ENCODE measurements at regions not wholly inside any gene's neighbourhood (a gene's known extent, or its start where the extent isn't known, plus 50 kb on each side); places are given as distances from the start of the nearest gene placed in this dataset.

DNA sequence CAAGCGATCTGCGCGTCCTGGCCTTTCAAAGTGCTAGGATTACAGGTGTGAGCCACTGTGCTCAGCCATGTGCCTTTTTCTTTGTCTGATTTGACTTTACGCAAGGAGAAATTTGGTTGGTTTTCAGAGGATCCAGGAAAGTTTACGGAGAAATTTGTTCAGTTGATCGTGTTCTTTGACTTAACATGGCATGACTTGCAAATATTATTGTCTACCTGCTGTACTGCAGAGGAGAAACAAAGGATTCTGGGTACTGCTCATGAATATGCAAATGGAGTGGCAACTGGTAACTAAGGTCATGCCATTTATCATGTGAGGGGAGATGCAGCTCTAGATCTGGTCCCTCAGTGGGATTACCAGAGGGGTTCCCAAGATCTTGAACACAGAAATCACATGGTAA lies 68.8 kb upstream of the CHD6 start:
- TF ChIP-seq TCF12 (IDR thresholded peaks at IDR 0.05; ENCODE audit: low read depth): no peak
- no peak for TF ChIP-seq FOXM1 (IDR thresholded peaks at IDR 0.05; ENCODE audit: borderline replicate concordance, low read depth)
- TF ChIP-seq, protein P1, sequence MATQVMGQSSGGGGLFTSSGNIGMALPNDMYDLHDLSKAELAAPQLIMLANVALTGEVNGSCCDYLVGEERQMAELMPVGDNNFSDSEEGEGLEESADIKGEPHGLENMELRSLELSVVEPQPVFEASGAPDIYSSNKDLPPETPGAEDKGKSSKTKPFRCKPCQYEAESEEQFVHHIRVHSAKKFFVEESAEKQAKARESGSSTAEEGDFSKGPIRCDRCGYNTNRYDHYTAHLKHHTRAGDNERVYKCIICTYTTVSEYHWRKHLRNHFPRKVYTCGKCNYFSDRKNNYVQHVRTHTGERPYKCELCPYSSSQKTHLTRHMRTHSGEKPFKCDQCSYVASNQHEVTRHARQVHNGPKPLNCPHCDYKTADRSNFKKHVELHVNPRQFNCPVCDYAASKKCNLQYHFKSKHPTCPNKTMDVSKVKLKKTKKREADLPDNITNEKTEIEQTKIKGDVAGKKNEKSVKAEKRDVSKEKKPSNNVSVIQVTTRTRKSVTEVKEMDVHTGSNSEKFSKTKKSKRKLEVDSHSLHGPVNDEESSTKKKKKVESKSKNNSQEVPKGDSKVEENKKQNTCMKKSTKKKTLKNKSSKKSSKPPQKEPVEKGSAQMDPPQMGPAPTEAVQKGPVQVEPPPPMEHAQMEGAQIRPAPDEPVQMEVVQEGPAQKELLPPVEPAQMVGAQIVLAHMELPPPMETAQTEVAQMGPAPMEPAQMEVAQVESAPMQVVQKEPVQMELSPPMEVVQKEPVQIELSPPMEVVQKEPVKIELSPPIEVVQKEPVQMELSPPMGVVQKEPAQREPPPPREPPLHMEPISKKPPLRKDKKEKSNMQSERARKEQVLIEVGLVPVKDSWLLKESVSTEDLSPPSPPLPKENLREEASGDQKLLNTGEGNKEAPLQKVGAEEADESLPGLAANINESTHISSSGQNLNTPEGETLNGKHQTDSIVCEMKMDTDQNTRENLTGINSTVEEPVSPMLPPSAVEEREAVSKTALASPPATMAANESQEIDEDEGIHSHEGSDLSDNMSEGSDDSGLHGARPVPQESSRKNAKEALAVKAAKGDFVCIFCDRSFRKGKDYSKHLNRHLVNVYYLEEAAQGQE (IDR thresholded peaks at IDR 0.05; ENCODE audit: low read depth): no peak
- TF ChIP-seq, protein P2, sequence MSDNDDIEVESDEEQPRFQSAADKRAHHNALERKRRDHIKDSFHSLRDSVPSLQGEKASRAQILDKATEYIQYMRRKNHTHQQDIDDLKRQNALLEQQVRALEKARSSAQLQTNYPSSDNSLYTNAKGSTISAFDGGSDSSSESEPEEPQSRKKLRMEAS (IDR thresholded peaks at IDR 0.05): no peak
- no peak for TF ChIP-seq TAF1 (IDR thresholded peaks at IDR 0.05; ENCODE audit: low read depth)
- TF ChIP-seq, protein P3, sequence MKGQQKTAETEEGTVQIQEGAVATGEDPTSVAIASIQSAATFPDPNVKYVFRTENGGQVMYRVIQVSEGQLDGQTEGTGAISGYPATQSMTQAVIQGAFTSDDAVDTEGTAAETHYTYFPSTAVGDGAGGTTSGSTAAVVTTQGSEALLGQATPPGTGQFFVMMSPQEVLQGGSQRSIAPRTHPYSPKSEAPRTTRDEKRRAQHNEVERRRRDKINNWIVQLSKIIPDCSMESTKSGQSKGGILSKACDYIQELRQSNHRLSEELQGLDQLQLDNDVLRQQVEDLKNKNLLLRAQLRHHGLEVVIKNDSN (IDR thresholded peaks at IDR 0.05): no peak
- no peak for TF ChIP-seq EGR1 (IDR thresholded peaks at IDR 0.05)
- TF ChIP-seq RAD21 (IDR thresholded peaks at IDR 0.05; ENCODE audit: low read depth): no peak
- TF ChIP-seq TEAD4 (IDR thresholded peaks at IDR 0.05): no peak
- TF ChIP-seq YY1 (IDR thresholded peaks at IDR 0.05; ENCODE audit: low read depth): no peak
- TF ChIP-seq CREB1 (IDR thresholded peaks at IDR 0.05; ENCODE audit: low read depth): no peak

DNA sequence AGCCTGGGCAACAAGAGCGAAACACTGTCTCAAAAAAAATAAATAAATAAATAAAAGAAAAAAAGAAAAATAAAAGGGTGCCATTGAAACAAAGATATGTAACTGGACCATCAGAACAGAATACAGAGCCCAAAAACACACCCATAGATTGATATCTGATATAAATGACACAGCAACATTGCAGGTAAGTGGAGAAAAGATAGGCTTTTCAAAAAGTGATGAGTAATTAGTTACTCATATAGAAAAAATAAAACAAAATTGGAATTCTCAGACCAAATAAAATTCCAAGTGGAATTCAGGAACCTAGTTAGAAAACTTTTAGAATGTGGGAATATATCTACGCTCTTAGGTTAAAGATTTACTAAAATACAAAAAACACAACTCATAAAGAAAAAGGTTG lies 60.6 kb upstream of the CHD6 start:
- TF ChIP-seq EGR1 (IDR thresholded peaks at IDR 0.05): no peak
- no peak for TF ChIP-seq FOXM1 (IDR thresholded peaks at IDR 0.05; ENCODE audit: borderline replicate concordance, low read depth)
- no peak for TF ChIP-seq RAD21 (IDR thresholded peaks at IDR 0.05; ENCODE audit: low read depth)
- TF ChIP-seq ZBTB7A (IDR thresholded peaks at IDR 0.05; ENCODE audit: low read depth): no peak
- no peak for TF ChIP-seq TCF12 (IDR thresholded peaks at IDR 0.05; ENCODE audit: low read depth)
- no peak for TF ChIP-seq TEAD4 (IDR thresholded peaks at IDR 0.05)
- TF ChIP-seq EP300 (IDR thresholded peaks at IDR 0.05; ENCODE audit: borderline replicate concordance): no peak
- TF ChIP-seq YY1 (IDR thresholded peaks at IDR 0.05; ENCODE audit: low read depth): no peak
- TF ChIP-seq CEBPB (IDR thresholded peaks at IDR 0.05): no peak
- TF ChIP-seq TAF1 (IDR thresholded peaks at IDR 0.05; ENCODE audit: low read depth): no peak
- TF ChIP-seq NFIC (IDR thresholded peaks at IDR 0.05): no peak
- TF ChIP-seq, protein P1 (IDR thresholded peaks at IDR 0.05; ENCODE audit: low read depth): no peak
- TF ChIP-seq, protein P3 (IDR thresholded peaks at IDR 0.05): no peak
- TF ChIP-seq, protein P2 (IDR thresholded peaks at IDR 0.05): no peak
- no peak for TF ChIP-seq CREB1 (IDR thresholded peaks at IDR 0.05; ENCODE audit: low read depth)

DNA sequence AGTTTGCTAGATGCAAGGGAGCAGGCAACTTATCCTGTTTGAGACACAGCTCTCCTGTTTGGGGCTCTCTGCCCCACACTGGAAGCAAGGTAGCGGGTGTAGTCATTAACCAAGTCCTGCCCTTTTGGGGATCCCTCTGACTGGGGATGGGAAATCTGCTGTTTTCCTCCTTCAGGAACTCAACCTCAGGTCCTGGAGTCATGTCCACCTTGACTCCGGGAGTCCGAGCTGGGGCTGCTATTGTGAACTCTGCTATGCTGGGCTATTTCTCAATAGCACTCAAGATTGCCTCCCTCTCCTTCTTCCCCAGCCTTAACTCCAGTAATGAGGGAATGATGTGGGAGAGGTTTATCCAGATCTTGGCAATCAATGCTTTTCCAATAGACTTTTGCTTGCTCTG lies 54.1 kb upstream of the CHD6 start:
- TF ChIP-seq CREB1 (IDR thresholded peaks at IDR 0.05; ENCODE audit: low read depth): no peak
- TF ChIP-seq, protein P2 (IDR thresholded peaks at IDR 0.05): no peak
- no peak for TF ChIP-seq TEAD4 (IDR thresholded peaks at IDR 0.05)
- TF ChIP-seq CEBPB (IDR thresholded peaks at IDR 0.05): no peak
- TF ChIP-seq FOXM1 (IDR thresholded peaks at IDR 0.05; ENCODE audit: borderline replicate concordance, low read depth): no peak
- TF ChIP-seq YY1 (IDR thresholded peaks at IDR 0.05; ENCODE audit: low read depth): no peak
- no peak for TF ChIP-seq TAF1 (IDR thresholded peaks at IDR 0.05; ENCODE audit: low read depth)
- no peak for TF ChIP-seq EGR1 (IDR thresholded peaks at IDR 0.05)
- TF ChIP-seq TCF12 (IDR thresholded peaks at IDR 0.05; ENCODE audit: low read depth): no peak
- TF ChIP-seq, protein P1 (IDR thresholded peaks at IDR 0.05; ENCODE audit: low read depth): no peak
- TF ChIP-seq NFIC (IDR thresholded peaks at IDR 0.05): no peak
- no peak for TF ChIP-seq RAD21 (IDR thresholded peaks at IDR 0.05; ENCODE audit: low read depth)
- no peak for TF ChIP-seq ZBTB7A (IDR thresholded peaks at IDR 0.05; ENCODE audit: low read depth)
- no peak for TF ChIP-seq EP300 (IDR thresholded peaks at IDR 0.05; ENCODE audit: borderline replicate concordance)
- TF ChIP-seq, protein P3 (IDR thresholded peaks at IDR 0.05): no peak

DNA sequence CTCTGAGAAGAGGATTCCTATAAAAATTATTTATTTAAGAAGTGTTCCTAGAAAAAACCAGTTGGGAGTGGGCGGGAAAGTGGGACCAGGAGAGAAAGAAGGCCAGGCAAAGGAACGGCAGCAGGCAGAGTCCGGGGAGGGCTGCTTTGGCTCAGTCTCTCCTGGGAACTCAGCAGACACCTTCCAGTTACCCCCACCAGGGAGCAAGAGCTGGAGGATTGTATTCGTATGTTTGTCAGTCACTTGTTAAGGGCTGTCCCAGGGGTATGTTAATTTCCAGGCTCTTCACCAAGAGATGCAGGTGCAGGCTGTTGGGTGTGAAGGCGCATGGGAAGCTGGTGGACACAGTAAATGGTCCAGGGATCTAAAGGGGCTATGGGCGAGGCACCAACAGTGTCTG lies 53.0 kb upstream of the CHD6 start:
- TF ChIP-seq, protein P2 (IDR thresholded peaks at IDR 0.05): no peak
- no peak for TF ChIP-seq CEBPB (IDR thresholded peaks at IDR 0.05)
- TF ChIP-seq TAF1 (IDR thresholded peaks at IDR 0.05; ENCODE audit: low read depth): no peak
- TF ChIP-seq, protein P3 (IDR thresholded peaks at IDR 0.05): no peak
- TF ChIP-seq RAD21 (IDR thresholded peaks at IDR 0.05; ENCODE audit: low read depth): no peak
- no peak for TF ChIP-seq YY1 (IDR thresholded peaks at IDR 0.05; ENCODE audit: low read depth)
- no peak for TF ChIP-seq FOXM1 (IDR thresholded peaks at IDR 0.05; ENCODE audit: borderline replicate concordance, low read depth)
- TF ChIP-seq TCF12 (IDR thresholded peaks at IDR 0.05; ENCODE audit: low read depth): no peak
- no peak for TF ChIP-seq ZBTB7A (IDR thresholded peaks at IDR 0.05; ENCODE audit: low read depth)
- no peak for TF ChIP-seq NFIC (IDR thresholded peaks at IDR 0.05)
- TF ChIP-seq TEAD4 (IDR thresholded peaks at IDR 0.05): no peak
- TF ChIP-seq CREB1 (IDR thresholded peaks at IDR 0.05; ENCODE audit: low read depth): no peak
